ENCODE measurements at regions not wholly inside any gene's neighbourhood (a gene's known extent, or its start where the extent isn't known, plus 50 kb on each side); places are given as distances from the start of the nearest gene placed in this dataset.

DNA sequence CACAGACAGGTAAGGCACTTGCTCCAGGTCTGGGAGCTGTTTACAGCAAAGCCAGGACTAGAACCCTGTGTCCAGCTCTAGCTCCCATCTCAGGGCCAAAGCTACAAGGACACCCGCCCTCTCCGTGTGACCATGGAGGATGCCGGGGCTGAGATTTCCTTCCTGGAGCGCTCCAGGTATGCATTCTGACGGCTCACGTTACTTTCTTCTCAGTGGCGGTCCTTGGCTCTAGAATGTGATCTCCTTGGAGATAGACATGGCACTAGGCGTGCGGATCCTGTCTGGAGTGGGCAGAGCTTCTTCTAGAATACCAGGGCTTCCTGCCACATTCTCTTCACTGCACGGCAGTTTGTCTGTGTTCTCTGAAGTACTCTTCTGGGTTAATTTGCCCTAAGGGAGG is 185.7 kb downstream of the OPA1 start:
- no peak overlapping the region for H2AFZ ChIP-seq
- H3K4me1 Mint-ChIP-seq, result peaks cover 70% of the 10 kb centered on the region
- ATAC-seq, result no peak
- H3K9me2 ChIP-seq (ENCODE audit: insufficient read depth), result no peaks in the 10 kb centered on the region
- no peak overlapping the region for H3K4me2 ChIP-seq
- no peaks in the 10 kb centered on the region for H3K36me3 ChIP-seq (ENCODE audit: insufficient read depth)
- H3K4me3 Mint-ChIP-seq, result no peak overlapping the region
- H3K4me1 ChIP-seq (ENCODE audit: insufficient read depth), result peaks cover 36% of the 10 kb centered on the region
- no peak overlapping the region for H3K27ac ChIP-seq (ENCODE audit: low read depth)
- H3K9me3 Mint-ChIP-seq, result no peaks in the 10 kb centered on the region
- no peak overlapping the region for H3K27ac Mint-ChIP-seq
- peaks cover 49% of the 10 kb centered on the region for H3K27me3 ChIP-seq (ENCODE audit: insufficient read depth)
- TF ChIP-seq NANOG (IDR thresholded peaks at IDR 0.05; ENCODE audit: borderline replicate concordance) (no peak), JUNB (IDR thresholded peaks at IDR 0.05; ENCODE audit: unreplicated experiment) (no peak), EZH2phosphoT487 (IDR thresholded peaks at IDR 0.05; ENCODE audit: unreplicated experiment) (no peak), ZNF114 (CRISPR knock-in tag; IDR thresholded peaks at IDR 0.05) (no peak), POLR2AphosphoS5 (IDR thresholded peaks at IDR 0.05; ENCODE audit: low read depth) (no peak), ZNF331 (CRISPR knock-in tag; IDR thresholded peaks at IDR 0.05; ENCODE audit: low read depth) (no peak), STAT1 (IDR thresholded peaks at IDR 0.05; ENCODE audit: unreplicated experiment) (no peak), EZH2 (IDR thresholded peaks at IDR 0.05; ENCODE audit: low read depth, unreplicated experiment) (no peak), CREB1 (CRISPR knock-in tag; IDR thresholded peaks at IDR 0.05; ENCODE audit: low read depth) (no peak)
- TF ChIP-seq, protein P1, sequence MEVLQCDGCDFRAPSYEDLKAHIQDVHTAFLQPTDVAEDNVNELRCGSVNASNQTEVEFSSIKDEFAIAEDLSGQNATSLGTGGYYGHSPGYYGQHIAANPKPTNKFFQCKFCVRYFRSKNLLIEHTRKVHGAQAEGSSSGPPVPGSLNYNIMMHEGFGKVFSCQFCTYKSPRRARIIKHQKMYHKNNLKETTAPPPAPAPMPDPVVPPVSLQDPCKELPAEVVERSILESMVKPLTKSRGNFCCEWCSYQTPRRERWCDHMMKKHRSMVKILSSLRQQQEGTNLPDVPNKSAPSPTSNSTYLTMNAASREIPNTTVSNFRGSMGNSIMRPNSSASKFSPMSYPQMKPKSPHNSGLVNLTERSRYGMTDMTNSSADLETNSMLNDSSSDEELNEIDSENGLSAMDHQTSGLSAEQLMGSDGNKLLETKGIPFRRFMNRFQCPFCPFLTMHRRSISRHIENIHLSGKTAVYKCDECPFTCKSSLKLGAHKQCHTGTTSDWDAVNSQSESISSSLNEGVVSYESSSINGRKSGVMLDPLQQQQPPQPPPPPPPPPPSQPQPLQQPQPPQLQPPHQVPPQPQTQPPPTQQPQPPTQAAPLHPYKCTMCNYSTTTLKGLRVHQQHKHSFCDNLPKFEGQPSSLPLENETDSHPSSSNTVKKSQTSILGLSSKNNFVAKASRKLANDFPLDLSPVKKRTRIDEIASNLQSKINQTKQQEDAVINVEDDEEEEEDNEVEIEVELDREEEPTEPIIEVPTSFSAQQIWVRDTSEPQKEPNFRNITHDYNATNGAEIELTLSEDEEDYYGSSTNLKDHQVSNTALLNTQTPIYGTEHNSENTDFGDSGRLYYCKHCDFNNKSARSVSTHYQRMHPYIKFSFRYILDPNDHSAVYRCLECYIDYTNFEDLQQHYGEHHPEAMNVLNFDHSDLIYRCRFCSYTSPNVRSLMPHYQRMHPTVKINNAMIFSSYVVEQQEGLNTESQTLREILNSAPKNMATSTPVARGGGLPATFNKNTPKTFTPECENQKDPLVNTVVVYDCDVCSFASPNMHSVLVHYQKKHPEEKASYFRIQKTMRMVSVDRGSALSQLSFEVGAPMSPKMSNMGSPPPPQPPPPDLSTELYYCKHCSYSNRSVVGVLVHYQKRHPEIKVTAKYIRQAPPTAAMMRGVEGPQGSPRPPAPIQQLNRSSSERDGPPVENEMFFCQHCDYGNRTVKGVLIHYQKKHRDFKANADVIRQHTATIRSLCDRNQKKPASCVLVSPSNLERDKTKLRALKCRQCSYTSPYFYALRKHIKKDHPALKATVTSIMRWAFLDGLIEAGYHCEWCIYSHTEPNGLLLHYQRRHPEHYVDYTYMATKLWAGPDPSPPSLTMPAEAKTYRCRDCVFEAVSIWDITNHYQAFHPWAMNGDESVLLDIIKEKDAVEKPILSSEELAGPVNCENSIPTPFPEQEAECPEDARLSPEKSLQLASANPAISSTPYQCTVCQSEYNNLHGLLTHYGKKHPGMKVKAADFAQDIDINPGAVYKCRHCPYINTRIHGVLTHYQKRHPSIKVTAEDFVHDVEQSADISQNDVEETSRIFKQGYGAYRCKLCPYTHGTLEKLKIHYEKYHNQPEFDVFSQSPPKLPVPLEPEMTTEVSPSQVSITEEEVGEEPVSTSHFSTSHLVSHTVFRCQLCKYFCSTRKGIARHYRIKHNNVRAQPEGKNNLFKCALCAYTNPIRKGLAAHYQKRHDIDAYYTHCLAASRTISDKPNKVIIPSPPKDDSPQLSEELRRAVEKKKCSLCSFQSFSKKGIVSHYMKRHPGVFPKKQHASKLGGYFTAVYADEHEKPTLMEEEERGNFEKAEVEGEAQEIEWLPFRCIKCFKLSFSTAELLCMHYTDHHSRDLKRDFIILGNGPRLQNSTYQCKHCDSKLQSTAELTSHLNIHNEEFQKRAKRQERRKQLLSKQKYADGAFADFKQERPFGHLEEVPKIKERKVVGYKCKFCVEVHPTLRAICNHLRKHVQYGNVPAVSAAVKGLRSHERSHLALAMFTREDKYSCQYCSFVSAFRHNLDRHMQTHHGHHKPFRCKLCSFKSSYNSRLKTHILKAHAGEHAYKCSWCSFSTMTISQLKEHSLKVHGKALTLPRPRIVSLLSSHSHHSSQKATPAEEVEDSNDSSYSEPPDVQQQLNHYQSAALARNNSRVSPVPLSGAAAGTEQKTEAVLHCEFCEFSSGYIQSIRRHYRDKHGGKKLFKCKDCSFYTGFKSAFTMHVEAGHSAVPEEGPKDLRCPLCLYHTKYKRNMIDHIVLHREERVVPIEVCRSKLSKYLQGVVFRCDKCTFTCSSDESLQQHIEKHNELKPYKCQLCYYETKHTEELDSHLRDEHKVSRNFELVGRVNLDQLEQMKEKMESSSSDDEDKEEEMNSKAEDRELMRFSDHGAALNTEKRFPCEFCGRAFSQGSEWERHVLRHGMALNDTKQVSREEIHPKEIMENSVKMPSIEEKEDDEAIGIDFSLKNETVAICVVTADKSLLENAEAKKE (CRISPR knock-in tag; IDR thresholded peaks at IDR 0.05), result no peak
- TF ChIP-seq, protein P2, sequence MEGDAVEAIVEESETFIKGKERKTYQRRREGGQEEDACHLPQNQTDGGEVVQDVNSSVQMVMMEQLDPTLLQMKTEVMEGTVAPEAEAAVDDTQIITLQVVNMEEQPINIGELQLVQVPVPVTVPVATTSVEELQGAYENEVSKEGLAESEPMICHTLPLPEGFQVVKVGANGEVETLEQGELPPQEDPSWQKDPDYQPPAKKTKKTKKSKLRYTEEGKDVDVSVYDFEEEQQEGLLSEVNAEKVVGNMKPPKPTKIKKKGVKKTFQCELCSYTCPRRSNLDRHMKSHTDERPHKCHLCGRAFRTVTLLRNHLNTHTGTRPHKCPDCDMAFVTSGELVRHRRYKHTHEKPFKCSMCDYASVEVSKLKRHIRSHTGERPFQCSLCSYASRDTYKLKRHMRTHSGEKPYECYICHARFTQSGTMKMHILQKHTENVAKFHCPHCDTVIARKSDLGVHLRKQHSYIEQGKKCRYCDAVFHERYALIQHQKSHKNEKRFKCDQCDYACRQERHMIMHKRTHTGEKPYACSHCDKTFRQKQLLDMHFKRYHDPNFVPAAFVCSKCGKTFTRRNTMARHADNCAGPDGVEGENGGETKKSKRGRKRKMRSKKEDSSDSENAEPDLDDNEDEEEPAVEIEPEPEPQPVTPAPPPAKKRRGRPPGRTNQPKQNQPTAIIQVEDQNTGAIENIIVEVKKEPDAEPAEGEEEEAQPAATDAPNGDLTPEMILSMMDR (conservative IDR thresholded peaks at IDR 0.05; ENCODE audit: low read depth in 2 of 2), result no peak
- TF ChIP-seq, protein P3, sequence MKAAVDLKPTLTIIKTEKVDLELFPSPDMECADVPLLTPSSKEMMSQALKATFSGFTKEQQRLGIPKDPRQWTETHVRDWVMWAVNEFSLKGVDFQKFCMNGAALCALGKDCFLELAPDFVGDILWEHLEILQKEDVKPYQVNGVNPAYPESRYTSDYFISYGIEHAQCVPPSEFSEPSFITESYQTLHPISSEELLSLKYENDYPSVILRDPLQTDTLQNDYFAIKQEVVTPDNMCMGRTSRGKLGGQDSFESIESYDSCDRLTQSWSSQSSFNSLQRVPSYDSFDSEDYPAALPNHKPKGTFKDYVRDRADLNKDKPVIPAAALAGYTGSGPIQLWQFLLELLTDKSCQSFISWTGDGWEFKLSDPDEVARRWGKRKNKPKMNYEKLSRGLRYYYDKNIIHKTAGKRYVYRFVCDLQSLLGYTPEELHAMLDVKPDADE (IDR thresholded peaks at IDR 0.05), result no peak
- peaks cover 12% of the 10 kb centered on the region; the same call in 1 of the 2 replicates for H3F3A ChIP-seq (replicated peaks; ENCODE audit: low read depth)
- H3K4me3 ChIP-seq, result no peak overlapping the region
- no peaks in the 10 kb centered on the region for H4K20me1 ChIP-seq (replicated peaks; ENCODE audit: insufficient read depth)
- H3K27me3 Mint-ChIP-seq (ENCODE audit: insufficient read depth, low read depth, poor library complexity), result peaks cover 17% of the 10 kb centered on the region
- no peaks in the 10 kb centered on the region for H3K79me2 ChIP-seq (replicated peaks; ENCODE audit: insufficient read depth)
- H3K36me3 Mint-ChIP-seq (ENCODE audit: low read depth), result no peaks in the 10 kb centered on the region
- no peak for DNase-seq (ENCODE audit: low spot score)
